ENCODE measurements at regions not wholly inside any gene's neighbourhood (a gene's known extent, or its start where the extent isn't known, plus 50 kb on each side); places are given as distances from the start of the nearest gene placed in this dataset.

DNA sequence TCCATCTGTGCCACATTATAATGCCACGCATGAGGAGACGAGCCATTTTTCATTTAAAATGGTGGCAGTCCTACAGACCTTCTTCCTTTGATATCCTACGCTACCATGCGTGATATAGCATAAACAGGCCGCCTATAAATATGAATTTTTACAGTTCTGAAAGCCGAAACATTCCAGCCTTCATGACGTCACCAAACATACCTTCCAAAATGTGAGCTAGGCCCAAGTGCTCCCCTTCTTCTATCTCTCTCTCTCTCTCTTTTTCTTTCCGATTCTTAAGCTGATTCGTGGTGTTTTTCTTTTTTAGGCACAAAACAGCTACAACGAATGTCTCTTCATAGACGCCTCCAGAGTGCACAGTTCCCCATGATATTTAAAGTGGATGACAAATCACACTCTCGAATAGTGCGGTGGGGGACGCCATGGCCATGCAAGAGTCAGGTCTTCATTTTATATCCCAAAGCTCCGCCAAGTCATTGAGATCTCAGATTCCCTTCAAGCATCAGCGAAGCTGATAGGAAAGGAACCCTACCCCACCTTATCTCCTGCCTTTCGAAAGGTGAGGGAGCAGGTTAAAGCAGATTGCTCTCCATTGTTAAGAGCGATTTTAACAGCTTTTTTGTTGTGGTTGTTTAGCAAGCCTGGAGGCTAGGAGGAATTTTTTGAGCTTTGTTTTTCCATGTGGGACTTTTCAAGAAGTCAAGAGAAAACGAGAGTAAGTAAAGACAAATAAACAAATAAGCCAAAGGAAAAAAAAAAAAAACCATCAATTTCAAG, 436.3 kb downstream of the CMPK2 start:
- no peak for DNase-seq

DNA sequence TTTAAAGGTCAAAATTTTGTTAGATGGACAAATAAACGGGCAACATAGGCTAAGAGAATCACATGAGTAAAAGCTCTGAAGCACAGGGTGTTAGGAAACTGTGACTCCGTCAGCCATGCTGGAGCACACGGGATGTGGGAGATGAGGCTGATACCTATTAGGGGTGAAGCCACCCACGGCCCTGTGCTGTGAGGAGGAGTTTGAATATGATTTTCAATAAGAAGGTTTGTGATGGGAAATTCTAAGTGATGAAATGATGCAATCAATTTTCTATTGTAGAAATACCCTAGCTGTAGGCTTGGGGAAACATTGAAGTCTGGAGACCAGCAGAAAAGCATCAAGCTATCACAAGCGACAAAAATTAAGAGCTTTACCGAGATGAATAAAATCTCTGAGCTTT, 431.3 kb downstream of the CMPK2 start:
- DNase-seq = no peak

DNA sequence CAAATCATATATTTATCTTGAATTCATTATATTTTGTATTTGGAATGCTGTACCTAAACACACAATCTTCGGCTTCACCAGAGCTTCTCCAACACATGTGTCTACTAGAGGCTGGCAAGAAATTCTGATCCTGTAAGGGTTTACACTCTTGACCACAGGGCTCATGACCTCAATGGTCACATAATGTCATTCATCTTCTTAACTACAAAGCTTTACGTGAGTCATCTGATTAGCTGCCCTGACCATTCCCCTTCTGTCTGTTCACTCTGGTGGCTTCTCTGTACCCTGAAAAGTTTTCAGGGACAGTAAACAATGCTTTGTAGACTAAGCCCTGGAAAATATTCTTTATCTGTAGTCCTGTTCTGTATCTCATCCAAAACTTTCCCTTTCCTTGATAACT, 423.9 kb downstream of the CMPK2 start:
- DNase-seq = no peak

DNA sequence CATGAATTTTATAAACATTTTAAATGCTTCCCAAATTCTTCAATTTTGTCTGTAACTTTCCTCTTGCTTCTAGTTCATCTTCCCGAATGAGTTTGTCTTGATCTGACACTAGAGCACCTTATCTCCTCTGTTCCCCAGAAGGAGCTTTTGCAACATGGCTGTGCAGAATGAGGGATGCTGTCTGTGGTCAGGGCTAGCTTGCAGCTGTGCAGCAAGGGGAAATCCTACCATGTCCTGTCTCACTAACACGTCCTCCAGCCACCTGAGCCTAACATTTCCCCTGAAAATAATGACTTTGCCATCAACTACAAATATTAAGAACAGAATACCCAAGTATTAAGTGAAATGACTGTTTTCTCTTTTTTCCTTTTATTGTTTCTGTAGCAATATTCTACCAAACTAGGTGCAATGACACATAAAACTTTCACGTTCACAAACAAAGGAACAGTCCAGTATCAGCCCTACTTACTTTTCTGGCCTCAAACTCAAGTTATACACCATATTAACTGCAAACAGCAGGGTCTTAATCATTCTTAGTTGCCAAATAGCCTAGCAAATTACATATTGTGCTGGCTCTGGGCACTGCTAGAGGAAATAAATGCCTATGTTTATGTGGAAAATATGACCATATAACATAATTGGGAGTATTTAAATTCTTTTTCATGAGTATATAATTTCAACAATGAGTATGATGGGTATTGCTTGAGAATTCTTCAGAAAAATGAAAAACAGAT, 423.3 kb downstream of the CMPK2 start:
- no peak for DNase-seq

DNA sequence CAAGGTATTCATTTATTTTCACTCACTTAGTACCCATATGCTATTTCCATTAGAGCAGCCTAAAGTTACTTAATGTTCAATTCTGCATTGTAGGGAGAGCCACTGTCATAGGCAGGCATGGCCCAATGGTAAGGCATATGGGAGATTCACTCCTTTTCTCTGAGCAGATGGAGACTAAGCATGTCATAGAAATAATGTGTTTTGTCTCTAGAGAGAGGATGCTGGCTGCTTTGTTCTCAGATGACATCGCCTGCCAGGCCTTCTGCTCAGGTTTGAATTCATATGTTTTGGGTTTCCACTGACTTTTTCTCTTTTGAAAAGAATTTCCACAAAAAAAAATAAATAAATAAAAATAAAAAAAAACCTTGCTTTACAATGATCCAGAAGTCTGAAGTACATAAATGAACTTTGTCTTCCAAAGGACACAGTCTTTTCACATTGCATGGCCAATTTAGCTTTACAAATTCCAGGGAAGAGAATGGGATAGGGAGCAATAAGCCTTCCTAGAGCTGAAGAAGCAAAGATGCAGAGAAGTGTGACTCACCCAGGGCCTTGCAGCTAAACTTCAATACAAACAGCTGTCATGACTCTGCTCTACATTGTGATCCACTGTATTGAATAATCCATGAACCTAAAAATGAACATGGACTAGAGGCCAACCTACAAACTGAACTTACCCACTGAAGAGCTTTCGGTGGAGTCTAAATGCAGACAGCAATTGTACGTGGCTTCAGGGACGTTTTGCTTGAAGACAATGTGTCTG, 422.5 kb downstream of the CMPK2 start:
- DNase-seq = no peak

DNA sequence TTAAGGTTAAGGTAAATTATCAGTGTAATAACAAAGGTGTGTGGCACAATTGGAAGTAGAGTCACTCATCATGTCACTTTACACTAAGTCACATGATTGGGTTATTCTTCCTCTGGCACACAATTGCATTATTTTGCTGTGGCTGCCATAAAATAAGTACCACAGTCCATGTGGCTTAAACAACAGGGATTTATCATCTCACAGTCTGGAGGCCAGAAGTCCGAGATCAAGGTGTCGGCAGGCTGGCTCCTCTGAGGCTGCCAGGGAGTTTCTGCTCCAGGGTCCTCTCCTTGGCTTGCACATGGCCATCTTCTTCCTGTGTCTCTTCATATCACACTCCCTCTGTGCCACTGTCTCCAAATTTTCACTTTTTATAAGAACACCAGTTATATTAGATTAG, 421.2 kb downstream of the CMPK2 start:
- DNase-seq = no peak

DNA sequence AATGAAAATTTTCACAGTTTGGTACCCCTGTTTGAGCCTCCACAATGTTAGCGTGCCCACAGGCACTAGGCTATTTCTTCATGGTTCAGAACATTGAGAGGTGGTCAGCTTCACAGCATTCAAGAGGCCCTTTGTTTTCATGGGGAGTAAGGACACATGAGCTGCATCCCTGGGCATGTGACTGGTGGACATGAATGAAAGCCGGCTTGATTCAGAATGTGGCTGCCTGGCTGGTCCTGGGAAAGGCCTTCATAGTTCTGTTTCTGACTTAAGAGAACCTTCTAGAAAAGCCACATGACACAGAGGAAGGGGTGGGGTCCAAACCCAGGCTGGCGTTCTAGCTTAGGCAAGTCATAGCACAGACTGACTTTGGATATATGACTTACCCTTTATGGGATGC, 420.6 kb downstream of the CMPK2 start:
- DNase-seq = no peak

DNA sequence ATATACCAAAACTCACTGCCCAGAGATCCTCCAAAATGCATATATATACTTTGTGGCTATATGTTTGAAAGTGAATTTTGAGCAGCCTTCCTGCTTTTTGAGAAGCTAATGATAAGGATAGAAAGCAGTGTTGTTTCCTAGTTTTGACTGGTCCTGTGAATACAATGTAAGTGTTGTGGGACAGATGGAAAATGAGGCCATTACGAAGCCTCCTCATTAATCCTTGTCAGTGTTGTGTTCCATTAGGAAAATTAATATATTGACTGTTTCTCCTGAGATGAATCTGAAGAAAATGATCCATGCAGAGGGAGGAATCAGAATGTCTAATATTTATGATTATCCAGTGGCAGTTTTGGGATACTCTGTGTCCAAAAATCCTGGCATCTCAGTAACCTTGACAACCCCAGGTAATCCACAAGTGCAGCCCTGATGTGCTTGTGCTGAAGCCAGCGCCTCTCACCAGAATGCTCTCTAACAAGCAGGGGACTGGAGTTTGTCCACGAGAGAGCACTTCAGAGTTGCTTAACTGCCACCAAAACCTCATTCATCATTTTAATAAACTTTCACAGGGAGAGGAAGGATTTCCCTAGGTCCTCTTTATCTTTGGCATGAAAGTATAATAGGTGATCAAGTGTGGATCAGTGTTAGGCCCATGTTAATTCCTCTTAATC, 418.6 kb downstream of the CMPK2 start:
- no peak for DNase-seq

DNA sequence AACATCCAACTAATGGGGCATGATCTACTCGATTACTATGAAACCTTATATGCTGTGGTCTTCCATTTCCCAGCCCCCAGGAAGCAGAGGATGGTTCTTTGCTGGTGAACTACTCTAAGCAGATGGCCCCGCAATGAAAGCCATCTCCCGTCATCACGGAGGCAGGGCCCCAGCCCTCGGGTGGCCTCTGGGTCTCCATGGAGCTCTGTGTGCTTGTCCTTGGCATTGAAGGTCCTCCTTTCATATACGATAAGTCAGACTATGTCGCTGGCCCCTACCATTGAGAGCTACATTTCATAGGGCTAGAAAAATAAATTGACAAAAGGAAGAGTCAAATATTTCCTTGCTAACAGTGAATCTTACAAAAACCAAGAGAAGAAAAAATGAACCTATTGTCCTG, 416.8 kb downstream of the CMPK2 start:
- no peak for DNase-seq

DNA sequence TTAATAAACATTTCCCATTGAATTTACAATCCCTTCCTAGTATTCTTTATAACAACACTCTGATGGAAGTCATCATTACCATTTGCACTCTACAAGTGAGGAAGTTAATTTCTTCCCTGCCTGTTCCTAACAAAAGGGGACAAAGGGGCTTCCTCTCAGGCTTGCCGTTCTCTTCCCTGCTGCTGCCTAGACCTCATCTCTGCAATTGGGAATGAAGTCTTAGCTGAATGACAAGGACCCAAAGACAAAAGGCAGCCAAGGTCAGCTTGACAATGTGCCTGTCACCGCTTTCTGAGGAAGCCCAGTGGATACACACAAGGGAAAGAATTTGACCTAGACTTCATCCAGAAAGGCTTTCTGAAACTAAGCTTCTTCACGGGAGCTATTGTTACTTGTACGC, 416.4 kb downstream of the CMPK2 start:
- no peak for DNase-seq

DNA sequence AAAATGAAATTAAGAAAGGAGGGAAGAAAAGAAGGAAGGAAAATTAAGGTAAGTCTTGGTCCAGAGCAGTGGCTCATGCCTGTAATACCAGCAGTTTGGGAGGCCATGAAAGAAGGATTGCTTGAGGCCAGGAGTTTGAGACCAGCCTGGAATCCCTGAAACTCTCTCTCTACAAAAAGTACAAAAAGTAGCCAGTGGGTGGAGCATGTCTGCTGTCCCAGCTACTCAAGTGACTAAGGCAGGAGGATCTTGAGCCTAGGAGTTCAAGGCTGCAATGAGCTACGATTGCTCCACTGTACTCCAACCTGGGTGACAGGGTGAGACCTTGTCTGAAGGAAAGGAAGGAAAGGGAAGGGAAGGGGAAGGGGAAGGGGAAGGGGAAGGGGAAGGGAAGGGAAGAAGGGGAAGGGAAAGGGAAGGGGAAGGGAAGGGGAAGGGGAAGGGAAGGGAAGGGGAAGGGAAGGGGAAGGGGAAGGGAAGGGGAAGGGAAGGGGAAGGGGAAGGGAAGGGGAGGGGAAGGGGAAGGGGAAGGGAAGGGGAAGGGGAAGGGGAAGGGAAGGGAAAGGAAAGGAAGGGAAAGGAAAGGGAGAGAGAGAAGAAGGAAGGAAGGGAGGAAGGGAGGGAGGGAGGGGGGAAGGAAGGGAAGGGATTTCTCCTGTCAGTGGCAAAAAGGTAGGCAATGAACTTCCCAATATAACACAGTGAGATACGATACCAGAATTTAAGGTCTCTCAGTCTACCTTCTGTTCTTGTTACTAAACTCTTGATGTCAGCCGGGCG, 412.8 kb downstream of the CMPK2 start:
- DNase-seq = no peak

DNA sequence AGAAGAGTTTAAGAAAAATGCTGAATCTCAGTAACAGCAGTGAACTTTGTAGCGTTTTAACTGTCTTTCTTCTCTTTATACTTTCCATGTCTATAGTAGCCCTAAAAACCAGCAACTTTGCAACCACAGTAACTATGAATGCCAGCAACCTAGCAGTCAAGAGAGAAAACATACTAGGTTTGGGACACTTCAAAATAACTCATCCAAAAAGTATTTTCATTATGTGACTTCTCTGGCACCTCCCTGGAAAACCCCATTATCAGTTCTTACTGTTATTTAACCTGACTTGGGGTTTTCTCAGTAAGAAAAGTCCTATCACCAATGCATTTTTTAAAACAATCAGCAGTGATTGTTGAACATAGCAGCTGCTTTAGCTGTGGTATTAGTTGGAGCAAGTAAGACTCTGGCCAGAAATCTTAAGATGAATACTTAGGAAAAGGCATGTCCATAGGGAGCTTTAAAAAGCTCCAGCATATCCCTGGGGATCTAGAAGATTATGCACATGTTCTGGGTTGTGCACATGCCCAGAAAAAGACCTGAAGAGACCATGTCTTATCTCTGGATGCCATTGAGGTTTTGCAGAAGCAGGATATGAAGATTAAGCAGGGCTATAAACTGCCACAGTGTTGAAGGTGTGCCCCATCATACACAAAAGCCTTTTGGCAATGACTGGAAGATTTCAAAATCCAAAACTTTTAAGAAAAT, 411.3 kb downstream of the CMPK2 start:
- DNase-seq = no peak

DNA sequence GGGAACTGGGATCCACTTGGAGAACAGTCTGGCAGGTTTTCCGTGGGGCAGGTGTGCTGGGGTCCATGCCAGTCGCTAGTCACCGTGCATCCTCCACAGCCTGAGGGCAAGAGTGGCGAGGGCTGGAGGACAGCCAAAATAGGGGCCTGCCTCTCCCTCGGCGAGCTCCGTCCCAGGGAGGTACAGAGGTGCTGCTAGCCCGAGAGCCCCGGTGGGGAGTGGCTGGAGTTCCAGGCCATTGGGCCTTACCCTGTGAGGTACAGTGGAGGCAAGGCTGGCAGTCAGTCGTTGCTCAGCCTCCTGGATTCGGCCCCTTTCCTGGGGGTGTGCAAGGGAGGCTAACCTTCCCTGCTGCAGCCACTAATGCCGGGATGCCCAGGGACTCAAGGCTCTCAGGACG, 406.6 kb downstream of the CMPK2 start:
- no peak for DNase-seq

DNA sequence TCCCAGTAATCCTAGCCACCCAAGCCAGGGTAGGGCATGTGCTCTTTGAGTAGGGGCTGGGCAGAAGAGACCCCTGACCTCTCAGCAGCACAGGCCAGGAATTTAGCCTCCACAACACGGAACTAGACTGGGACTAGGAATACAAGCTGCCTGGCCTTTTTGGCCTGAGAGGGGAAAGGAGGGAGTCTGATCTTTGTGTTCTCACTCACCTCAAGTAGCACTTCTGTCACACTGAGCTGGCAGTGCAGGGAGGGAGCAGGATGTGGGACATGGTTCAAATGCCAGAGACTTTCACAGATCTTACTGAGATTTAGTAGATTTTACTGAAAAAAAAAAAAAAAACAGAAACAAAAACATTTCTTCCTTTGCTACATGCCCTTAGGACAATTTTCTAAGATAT, 395.2 kb downstream of the CMPK2 start:
- no peak for DNase-seq

DNA sequence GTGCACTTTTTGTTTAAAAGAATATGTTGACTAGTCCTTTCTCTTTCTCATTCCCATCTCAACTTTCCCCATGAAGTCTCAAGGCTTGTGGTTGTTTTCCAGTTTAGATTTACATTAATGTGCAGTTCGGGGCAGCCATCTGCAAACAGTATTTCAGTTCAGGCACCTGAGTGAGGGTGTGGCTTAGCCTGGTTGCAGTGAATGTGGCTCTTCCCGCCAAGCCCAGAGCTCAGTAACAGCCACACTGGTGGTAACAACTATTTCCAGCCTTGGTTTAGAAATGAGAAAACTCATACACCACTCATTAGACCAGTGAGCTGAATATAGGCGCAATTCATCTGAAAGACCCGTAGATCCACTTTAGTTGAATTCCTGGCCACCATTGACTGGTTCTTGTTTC, 394.3 kb downstream of the CMPK2 start:
- DNase-seq = no peak

DNA sequence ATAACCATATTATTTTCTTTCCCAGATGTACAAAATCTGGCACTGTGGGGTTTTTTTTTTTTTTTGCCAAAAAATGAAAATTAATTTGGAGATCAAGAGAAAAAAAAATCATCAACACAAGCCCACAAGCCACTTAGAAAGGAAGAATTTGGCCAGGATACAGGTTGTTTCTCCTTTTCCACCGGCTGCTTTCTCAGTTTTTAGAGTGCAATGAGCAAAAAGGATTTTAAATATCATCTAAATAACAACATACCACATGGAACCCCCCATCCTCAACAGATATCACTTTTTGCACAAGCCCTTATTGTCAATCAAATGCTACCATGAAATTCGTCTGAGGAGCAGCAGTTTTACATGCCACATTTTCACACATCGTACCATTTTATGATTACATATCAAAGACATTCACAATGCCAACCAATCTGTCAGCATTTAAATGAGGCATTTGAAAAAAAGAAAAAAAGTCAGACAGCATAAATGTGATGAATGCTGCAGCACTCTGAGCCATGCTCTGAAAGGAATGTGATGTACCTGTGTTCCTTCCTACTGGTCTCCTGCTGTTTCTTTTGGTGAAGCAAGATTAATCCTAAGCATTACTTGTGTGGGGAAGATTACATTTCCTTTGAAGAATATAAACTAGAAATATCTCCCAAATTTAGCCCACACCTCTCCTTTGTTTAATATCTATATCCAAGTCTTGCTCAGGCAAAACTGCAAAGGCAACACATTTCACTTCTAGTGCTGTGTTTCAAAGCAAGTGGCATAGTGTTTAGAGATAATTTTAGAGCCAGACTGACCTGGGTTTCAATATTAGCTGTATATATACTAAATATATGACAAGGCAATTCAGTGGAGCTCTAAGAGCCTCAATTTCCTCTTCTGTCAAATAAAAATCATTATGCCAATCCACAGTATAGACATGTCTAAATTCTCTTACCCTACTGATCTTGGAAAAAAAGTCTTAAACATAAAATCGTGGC, 391.3 kb downstream of the CMPK2 start:
- no peak for DNase-seq

DNA sequence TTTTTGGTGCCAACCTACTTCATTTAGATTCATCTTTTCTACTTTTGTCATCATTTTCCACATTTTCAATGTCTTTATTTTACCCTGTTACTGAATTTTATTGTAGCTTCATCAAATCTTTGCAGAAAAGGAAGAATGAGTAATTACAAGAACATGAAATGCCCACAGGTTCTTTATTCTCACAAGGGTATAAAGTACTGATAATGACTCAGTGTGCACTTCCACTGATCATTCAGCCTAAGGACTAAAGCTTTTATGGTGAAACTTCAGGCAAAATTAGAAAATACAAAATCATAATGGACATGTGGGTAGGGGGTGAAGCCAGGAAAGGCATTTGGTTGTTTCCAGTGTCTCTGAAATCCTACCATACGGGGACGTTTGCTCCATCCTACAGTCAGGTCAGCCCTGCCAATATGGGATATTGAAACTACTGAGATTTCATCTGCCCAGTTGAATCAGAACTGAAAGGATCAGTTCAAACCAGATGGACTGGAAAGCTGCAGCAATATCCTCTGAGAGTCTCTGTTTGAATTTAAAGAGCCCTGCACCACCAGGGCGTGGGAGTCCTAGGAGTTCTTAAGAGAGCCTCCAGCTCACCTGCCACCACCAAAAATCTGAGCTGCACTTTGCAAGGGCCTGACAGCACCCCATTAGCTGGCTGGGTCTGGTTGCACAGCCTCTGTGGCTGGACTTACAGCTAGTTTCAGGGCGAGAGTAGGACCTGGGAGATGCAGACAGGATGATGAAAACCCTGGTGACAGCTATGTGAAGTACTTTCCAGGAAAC, 390.4 kb downstream of the CMPK2 start:
- no peak for DNase-seq

DNA sequence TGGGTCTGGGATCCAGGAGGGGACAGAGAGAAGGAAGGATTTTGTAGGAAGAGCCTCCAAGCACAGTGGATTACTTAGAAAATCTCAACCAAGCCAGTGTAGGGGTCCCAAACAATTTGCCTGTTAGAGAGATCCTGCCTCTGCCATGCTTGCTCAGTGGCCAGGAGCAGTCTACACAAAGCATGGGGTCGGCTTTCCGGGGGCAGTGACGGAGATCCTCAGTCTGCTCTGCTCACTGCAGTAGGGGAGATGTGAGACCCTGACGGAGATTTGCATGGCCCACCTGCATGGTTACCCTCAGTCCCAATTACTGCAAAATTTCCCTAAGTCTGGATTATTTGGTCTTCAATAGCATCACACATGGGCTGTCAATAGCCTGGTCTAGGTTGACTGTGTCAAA, 385.2 kb downstream of the CMPK2 start:
- DNase-seq = no peak

DNA sequence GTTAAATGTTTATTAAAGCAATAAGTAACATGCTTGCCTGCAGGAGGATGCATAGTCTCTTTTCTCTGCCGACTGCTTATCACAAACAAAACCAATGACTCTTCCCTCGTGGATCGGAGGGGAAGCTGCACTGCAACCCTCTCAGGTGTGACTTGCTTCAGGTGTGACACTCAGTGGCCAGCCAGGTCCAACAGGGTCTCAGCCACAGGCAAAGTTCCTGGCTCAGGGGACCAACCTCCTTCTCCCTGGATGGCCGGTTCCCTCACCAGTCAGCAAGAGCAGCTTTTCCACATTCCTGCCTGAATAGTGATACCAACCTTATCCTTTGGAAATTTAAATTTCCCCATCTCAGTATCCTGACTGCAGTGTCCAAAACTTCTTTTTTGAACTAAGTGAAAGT, 383.5 kb downstream of the CMPK2 start:
- no peak for DNase-seq

DNA sequence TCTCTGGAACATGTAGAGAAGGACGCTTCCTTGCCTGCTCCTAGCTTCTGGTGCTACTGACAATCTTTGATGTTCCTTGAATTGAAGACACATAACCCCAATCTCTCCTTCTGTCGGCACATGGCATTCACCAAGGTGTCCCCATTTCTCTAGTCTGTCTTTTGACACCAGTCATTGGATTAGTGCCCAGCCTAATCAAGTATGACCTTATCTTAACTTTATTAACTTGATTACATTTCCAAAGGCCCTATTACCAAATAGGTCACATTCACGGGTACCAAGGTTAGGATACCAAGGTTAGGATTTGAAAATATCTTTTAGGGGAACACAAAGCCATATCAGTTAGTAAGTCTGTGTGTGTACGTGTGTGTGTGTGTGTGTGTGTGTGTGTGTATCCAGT, 377.9 kb downstream of the CMPK2 start:
- DNase-seq = no peak
